ENCODE measurements at regions not wholly inside any gene's neighbourhood (a gene's known extent, or its start where the extent isn't known, plus 50 kb on each side); places are given as distances from the start of the nearest gene placed in this dataset.

GRCh38 chr15:24054547-24055245 is 367.6 kb upstream of the NDN start:
- ATAC-seq (ENCODE audit: insufficient read depth, low FRiP score) (no peak), DNase-seq (peak in 2 of 3 donors; percentile 15 to 48)

GRCh38 chr15:24067733-24068501 is 380.8 kb upstream of the NDN start:
- no peak overlapping the region for H3K27ac ChIP-seq (ENCODE audit: low read depth in 1 of 2, low read length in 1 of 2)
- peaks cover 0 to 14% (median 1%) of the 10 kb centered on the region in 4 donors for H3K9me3 ChIP-seq (ENCODE audit: control insufficient read depth in 4 of 4, insufficient read depth in 3 of 4, low read length in 3 of 4)
- H3K4me3 ChIP-seq = no peak overlapping the region
- no peaks in the 10 kb centered on the region for H3K36me3 ChIP-seq (ENCODE audit: control insufficient read depth in 4 of 4, insufficient read depth in 4 of 4, low read length in 4 of 4)
- H3K27me3 ChIP-seq (ENCODE audit: control insufficient read depth in 3 of 3, insufficient read depth in 3 of 3, low read length in 2 of 3) = no peaks in the 10 kb centered on the region
- 56 to 76% methylated on average over 10 of the region's 10 CpGs for WGBS, 2 donors
- ATAC-seq (ENCODE audit: insufficient read depth, low FRiP score) = no peak
- H3K9ac ChIP-seq (ENCODE audit: insufficient read depth in 1 of 2, low read length in 2 of 2) = no peak overlapping the region
- no peak for TF ChIP-seq CTCF (IDR thresholded peaks at IDR 0.05; ENCODE audit: control extremely low read depth, extremely low read depth)
- H3K4me1 ChIP-seq (ENCODE audit: control insufficient read depth in 5 of 5, insufficient read depth in 5 of 5, low read length in 5 of 5) = peaks cover 0 to 13% (median 0%) of the 10 kb centered on the region in 5 donors
- DNase-seq = peak in 2 of 3 donors; percentile 81 to 92

More at GRCh38 chr15:24054547-24055245, 367.6 kb upstream of the NDN start:
- Histone ChIP-seq H3K4me3 (no peak overlapping the region), H3K9ac (ENCODE audit: insufficient read depth in 1 of 2, low read length in 2 of 2) (no peak overlapping the region), H3K36me3 (ENCODE audit: control insufficient read depth in 4 of 4, insufficient read depth in 4 of 4, low read length in 4 of 4) (no peaks in the 10 kb centered on the region), H3K27ac (ENCODE audit: low read depth in 1 of 2, low read length in 1 of 2) (no peak overlapping the region), H3K9me3 (ENCODE audit: control insufficient read depth in 4 of 4, insufficient read depth in 3 of 4, low read length in 3 of 4) (peaks cover 0 to 4% (median 0%) of the 10 kb centered on the region in 4 donors), H3K4me1 (ENCODE audit: control insufficient read depth in 5 of 5, insufficient read depth in 5 of 5, low read length in 5 of 5) (no peaks in the 10 kb centered on the region), H3K27me3 (ENCODE audit: control insufficient read depth in 3 of 3, insufficient read depth in 3 of 3, low read length in 2 of 3) (no peaks in the 10 kb centered on the region)
- TF ChIP-seq CTCF (IDR thresholded peaks at IDR 0.05; ENCODE audit: control extremely low read depth, extremely low read depth) = no peak
- 61 to 64% methylated on average over 10 of the region's 10 CpGs for WGBS, 2 donors

- Histone ChIP-seq H3K27ac (ENCODE audit: low read depth in 1 of 2, low read length in 1 of 2) (no peak overlapping the region), H3K4me3 (no peak overlapping the region), H3K27me3 (ENCODE audit: control insufficient read depth in 3 of 3, insufficient read depth in 3 of 3, low read length in 2 of 3) (no peaks in the 10 kb centered on the region), H3K4me1 (ENCODE audit: control insufficient read depth in 5 of 5, insufficient read depth in 5 of 5, low read length in 5 of 5) (no peaks in the 10 kb centered on the region), H3K9me3 (ENCODE audit: control insufficient read depth in 4 of 4, insufficient read depth in 3 of 4, low read length in 3 of 4) (peaks cover 0 to 10% (median 2%) of the 10 kb centered on the region in 4 donors), H3K9ac (ENCODE audit: insufficient read depth in 1 of 2, low read length in 2 of 2) (no peak overlapping the region), H3K36me3 (ENCODE audit: control insufficient read depth in 4 of 4, insufficient read depth in 4 of 4, low read length in 4 of 4) (no peaks in the 10 kb centered on the region)
- ATAC-seq (ENCODE audit: insufficient read depth, low FRiP score) (no peak), DNase-seq (no peak)
- no peak for TF ChIP-seq CTCF (IDR thresholded peaks at IDR 0.05; ENCODE audit: control extremely low read depth, extremely low read depth)
- 62 to 70% methylated on average over 2 of the region's 2 CpGs for WGBS, 2 donors
Measured at GRCh38 chr15:24075420-24076089, 388.4 kb upstream of the NDN start.
